HG03139 (cell line): ENCODE measurements at regions not wholly inside any gene's neighbourhood (a gene's known extent, or its start where the extent isn't known, plus 50 kb on each side); places are given as distances from the start of the nearest gene placed in this dataset.
"Not testable (repeated sequence)": the region's sequence is repeated elsewhere in the genome, so short reads cannot be mapped to it uniquely, and the experiment has no call there.

ENCODE experiments used
- ATAC-seq: cut with Tn5 transposase; IDR thresholded peaks from one replicate; pipeline ENCODE4 v1.9.1; 2021; ENCODE audit not compliant: unreplicated experiment

- no peak for ATAC-seq
Measured at GRCh38 chr3:35200056-35200455, 439.3 kb upstream of the ARPP21 start.

GRCh38 chr3:35201211-35201610 is 438.1 kb upstream of the ARPP21 start:
- no peak for ATAC-seq

- no peak for ATAC-seq
Measured at GRCh38 chr3:35215525-35216500, 423.5 kb upstream of the ARPP21 start.

GRCh38 chr3:35216501-35217266 is 422.6 kb upstream of the ARPP21 start:
- ATAC-seq: no peak

GRCh38 chr3:35223632-35224394 is 415.5 kb upstream of the ARPP21 start:
- ATAC-seq: no peak

GRCh38 chr3:35224565-35225295 is 414.6 kb upstream of the ARPP21 start:
- ATAC-seq: no peak

- no peak for ATAC-seq
Measured at GRCh38 chr3:35241236-35241635, 398.1 kb upstream of the ARPP21 start.

GRCh38 chr3:35254917-35255316 is 384.4 kb upstream of the ARPP21 start:
- ATAC-seq: no peak

- ATAC-seq: no peak
Measured at GRCh38 chr3:35257641-35258040, 381.7 kb upstream of the ARPP21 start.

- ATAC-seq: no peak
Measured at GRCh38 chr3:35262406-35262805, 376.9 kb upstream of the ARPP21 start.

GRCh38 chr3:35263477-35263876 is 375.8 kb upstream of the ARPP21 start:
- no peak for ATAC-seq

- ATAC-seq: not testable (repeated sequence)
Measured at GRCh38 chr3:35266065-35266464, 373.3 kb upstream of the ARPP21 start.

- ATAC-seq: no peak
Measured at GRCh38 chr3:35275768-35276167, 363.6 kb upstream of the ARPP21 start.

- no peak for ATAC-seq
Measured at GRCh38 chr3:35276568-35276967, 362.8 kb upstream of the ARPP21 start.

GRCh38 chr3:35291471-35292236 is 347.7 kb upstream of the ARPP21 start:
- ATAC-seq: no peak

GRCh38 chr3:35292568-35292967 is 346.8 kb upstream of the ARPP21 start:
- ATAC-seq: no peak

GRCh38 chr3:35295906-35296305 is 343.4 kb upstream of the ARPP21 start:
- no peak for ATAC-seq

GRCh38 chr3:35296533-35296932 is 342.8 kb upstream of the ARPP21 start:
- no peak for ATAC-seq

- not testable (repeated sequence) for ATAC-seq
Measured at GRCh38 chr3:35296944-35297343, 342.4 kb upstream of the ARPP21 start.

- ATAC-seq: no peak
Measured at GRCh38 chr3:35305406-35305805, 333.9 kb upstream of the ARPP21 start.
